Prostate gland (tissue), 2 donors: ENCODE measurements at regions not wholly inside any gene's neighbourhood (a gene's known extent, or its start where the extent isn't known, plus 50 kb on each side); places are given as distances from the start of the nearest gene placed in this dataset.

Experiments used
- POLR2A ChIP-seq: fragments of 450-650 bp; IDR thresholded peaks from one replicate; pipeline ENCODE4 v1.6.1; 2016; ENCODE audit warnings: antibody characterized with exemption, mild to moderate bottlenecking
- TF ChIP-seq, protein P1 (sequence below), 4 experiments: fragments of 200-600 bp in 2 of 4; fragments of 450-650 bp in 2 of 4; sonication (generic) in 2 of 4; IDR thresholded peaks; 1 replicate in 3 of 4; 2 replicates in 1 of 4; pipeline ENCODE4 v1.5.1; 2016 to 2019; ENCODE audit warnings: antibody characterized with exemption in 4 of 4, mild to moderate bottlenecking in 2 of 4, moderate library complexity in 2 of 4

DNA sequence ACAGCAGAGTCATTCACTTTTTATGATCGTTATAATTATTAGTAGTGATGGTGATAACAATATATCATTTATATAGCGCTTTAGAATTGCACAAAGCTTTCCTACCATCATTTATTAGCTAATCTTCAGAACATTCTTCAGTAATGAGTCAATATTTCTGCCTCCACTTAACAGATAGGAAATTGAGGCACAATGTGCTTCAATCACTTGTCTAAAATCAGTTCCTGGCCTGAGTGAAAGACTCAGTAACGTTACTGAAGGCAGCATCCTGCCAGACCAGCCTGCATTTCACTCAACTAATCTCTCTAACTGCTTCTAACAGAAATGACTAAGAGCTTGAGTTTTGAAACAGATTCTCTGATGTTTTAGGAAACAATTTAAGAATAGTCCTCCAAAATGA, 412.1 kb downstream of the MZT1 start:
- TF ChIP-seq, protein P1, sequence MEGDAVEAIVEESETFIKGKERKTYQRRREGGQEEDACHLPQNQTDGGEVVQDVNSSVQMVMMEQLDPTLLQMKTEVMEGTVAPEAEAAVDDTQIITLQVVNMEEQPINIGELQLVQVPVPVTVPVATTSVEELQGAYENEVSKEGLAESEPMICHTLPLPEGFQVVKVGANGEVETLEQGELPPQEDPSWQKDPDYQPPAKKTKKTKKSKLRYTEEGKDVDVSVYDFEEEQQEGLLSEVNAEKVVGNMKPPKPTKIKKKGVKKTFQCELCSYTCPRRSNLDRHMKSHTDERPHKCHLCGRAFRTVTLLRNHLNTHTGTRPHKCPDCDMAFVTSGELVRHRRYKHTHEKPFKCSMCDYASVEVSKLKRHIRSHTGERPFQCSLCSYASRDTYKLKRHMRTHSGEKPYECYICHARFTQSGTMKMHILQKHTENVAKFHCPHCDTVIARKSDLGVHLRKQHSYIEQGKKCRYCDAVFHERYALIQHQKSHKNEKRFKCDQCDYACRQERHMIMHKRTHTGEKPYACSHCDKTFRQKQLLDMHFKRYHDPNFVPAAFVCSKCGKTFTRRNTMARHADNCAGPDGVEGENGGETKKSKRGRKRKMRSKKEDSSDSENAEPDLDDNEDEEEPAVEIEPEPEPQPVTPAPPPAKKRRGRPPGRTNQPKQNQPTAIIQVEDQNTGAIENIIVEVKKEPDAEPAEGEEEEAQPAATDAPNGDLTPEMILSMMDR (IDR thresholded peaks at IDR 0.05) = no peak
- no peak for TF ChIP-seq POLR2A
